ENCODE measurements at regions not wholly inside any gene's neighbourhood (a gene's known extent, or its start where the extent isn't known, plus 50 kb on each side); places are given as distances from the start of the nearest gene placed in this dataset.

DNA sequence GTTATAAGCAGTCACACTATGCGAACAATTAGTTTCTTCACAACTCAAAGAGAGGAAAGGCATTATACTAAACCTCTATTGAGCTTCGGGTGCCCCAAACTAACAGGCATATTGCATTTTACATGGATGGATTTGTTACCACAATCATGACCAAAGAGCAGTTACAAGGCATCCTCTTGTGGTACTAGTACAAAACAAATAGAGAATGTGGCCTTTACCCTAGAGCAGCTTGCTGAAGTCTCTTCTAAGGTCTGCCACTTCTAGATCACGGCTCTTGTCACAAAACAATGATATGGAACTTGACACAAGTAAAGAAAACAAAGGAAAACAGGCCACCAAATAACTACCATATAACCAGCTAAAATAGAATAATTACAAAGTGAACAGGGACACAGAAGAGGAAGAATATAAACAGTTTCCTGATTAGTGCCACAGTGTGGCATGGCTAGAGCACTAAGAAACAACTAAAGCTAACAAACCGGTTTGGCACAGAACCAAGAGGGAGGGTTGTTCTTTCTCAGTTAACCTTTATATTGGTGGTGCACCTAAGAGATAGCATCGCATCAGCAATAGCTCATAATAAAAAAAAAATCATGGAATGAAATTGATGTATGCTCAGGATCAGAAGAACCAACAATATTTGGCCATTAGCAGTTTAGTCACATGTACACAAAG lies 209.7 kb upstream of the ATP2B1 start:
- Mint-ChIP-seq H3K36me3 (no peaks in the 10 kb centered on the region), H3K27me3 (no peaks in the 10 kb centered on the region), H3K9me3 (peaks cover 0 to 1% (median 0%) of the 10 kb centered on the region in 7 donors), H3K4me1 (peaks cover 3 to 6% (median 5%) of the 10 kb centered on the region in 4 donors), H3K27ac (peak overlapping the region; percentile 1 to 78 (median 57)), H3K4me3 (no peak overlapping the region)
- DNase-seq, result no peak
- Histone ChIP-seq H3K27ac (ENCODE audit: insufficient read depth, low read length, poor library complexity, severe bottlenecking) (no peak overlapping the region), H3K4me3 (ENCODE audit: low read depth, low read length) (no peak overlapping the region), H3K36me3 (ENCODE audit: control insufficient read depth, insufficient read depth, low read length) (no peaks in the 10 kb centered on the region), H3K27me3 (ENCODE audit: control insufficient read depth, insufficient read depth, low read length) (no peaks in the 10 kb centered on the region), H3K4me1 (ENCODE audit: control insufficient read depth, insufficient read depth, low read length, poor library complexity, severe bottlenecking) (no peaks in the 10 kb centered on the region), H3K9me3 (ENCODE audit: control insufficient read depth in 2 of 2, low read length in 2 of 2) (no peaks in the 10 kb centered on the region)
- no peak for ATAC-seq (ENCODE audit: low read depth in 2 of 2)

DNA sequence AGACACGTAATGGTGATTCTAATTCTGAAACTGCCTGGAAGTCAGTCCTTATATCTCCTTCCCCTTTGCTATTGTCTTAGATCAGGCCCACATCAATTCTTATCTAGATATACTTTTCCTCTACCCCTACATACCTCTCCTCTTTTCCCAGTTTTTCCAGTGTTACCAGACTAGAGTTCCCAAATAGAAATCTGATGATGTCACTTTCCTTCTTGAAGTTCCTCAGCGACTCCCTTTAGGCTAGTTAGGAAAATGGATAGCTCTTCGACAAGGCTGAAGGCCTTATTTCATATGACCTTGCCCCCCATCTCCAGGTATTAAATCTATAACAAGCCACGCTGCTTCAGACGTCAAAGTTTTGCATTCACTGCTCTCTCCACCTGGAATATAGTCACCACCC lies 201.1 kb upstream of the ATP2B1 start:
- Histone ChIP-seq H3K36me3 (ENCODE audit: control insufficient read depth, insufficient read depth, low read length) (no peaks in the 10 kb centered on the region), H3K4me1 (ENCODE audit: control insufficient read depth, insufficient read depth, low read length, poor library complexity, severe bottlenecking) (no peaks in the 10 kb centered on the region), H3K9me3 (ENCODE audit: control insufficient read depth in 2 of 2, low read length in 2 of 2) (no peaks in the 10 kb centered on the region), H3K27ac (ENCODE audit: insufficient read depth, low read length, poor library complexity, severe bottlenecking) (no peak overlapping the region), H3K27me3 (ENCODE audit: control insufficient read depth, insufficient read depth, low read length) (no peaks in the 10 kb centered on the region), H3K4me3 (ENCODE audit: low read depth, low read length) (no peak overlapping the region)
- Mint-ChIP-seq H3K27me3 (no peaks in the 10 kb centered on the region), H3K4me1 (peaks cover 0 to 6% (median 0%) of the 10 kb centered on the region in 4 donors), H3K36me3 (no peaks in the 10 kb centered on the region), H3K27ac (no peak overlapping the region), H3K4me3 (no peak overlapping the region), H3K9me3 (peaks cover 0 to 10% (median 4%) of the 10 kb centered on the region in 7 donors)
- DNase-seq (no peak), ATAC-seq (ENCODE audit: low read depth in 2 of 2) (no peak)

DNA sequence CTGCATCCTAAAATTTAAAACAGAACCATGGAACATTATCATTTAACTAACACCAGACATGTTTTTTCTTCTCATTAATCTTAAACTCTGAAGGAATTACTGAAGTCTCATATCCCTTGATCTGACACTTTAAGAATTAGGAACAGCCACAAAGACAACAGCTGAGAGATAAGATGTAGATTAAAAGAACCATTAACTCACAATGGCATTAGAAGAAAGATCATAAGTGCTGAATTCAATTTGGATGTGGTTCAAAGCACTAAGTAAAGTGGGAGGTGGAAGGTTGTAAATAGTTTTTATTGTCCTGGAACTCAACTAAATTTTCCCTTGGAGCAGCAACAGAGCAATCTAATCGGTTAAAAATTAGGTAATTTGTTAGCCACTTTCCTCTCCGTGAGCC lies 199.0 kb upstream of the ATP2B1 start:
- Histone ChIP-seq H3K36me3 (ENCODE audit: control insufficient read depth, insufficient read depth, low read length) (no peaks in the 10 kb centered on the region), H3K4me3 (ENCODE audit: low read depth, low read length) (no peak overlapping the region), H3K4me1 (ENCODE audit: control insufficient read depth, insufficient read depth, low read length, poor library complexity, severe bottlenecking) (no peaks in the 10 kb centered on the region), H3K27ac (ENCODE audit: insufficient read depth, low read length, poor library complexity, severe bottlenecking) (no peak overlapping the region), H3K9me3 (ENCODE audit: control insufficient read depth in 2 of 2, low read length in 2 of 2) (no peaks in the 10 kb centered on the region), H3K27me3 (ENCODE audit: control insufficient read depth, insufficient read depth, low read length) (no peaks in the 10 kb centered on the region)
- H3K36me3 Mint-ChIP-seq, result no peaks in the 10 kb centered on the region
- no peak for ATAC-seq (ENCODE audit: low read depth in 2 of 2)
- H3K27me3 Mint-ChIP-seq, result no peaks in the 10 kb centered on the region
- DNase-seq, result no peak
- no peak overlapping the region for H3K4me3 Mint-ChIP-seq
- H3K9me3 Mint-ChIP-seq, result peaks cover 0 to 7% (median 4%) of the 10 kb centered on the region in 7 donors
- peaks cover 0 to 6% (median 0%) of the 10 kb centered on the region in 4 donors for H3K4me1 Mint-ChIP-seq
- H3K27ac Mint-ChIP-seq, result no peak overlapping the region

DNA sequence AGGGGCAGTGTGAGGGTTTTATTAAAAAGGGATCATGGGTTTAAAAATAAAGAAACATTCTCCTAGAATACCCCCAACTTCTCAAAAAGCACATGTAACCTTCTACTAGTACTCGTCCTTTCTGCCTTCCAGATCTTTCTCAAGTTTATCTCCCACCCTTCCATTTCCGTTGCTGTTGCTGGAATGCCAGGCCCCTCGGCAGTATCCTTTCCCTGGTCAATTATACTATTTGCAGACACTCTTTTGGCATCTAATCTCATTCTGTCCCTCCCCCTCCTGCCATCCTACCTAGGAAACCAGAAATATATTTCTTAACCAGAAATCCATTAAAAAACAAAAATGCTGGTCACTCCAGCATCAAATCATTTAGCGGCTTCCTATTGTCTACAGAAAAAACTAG lies 198.2 kb upstream of the ATP2B1 start:
- Histone ChIP-seq H3K27me3 (ENCODE audit: control insufficient read depth, insufficient read depth, low read length) (no peaks in the 10 kb centered on the region), H3K27ac (ENCODE audit: insufficient read depth, low read length, poor library complexity, severe bottlenecking) (no peak overlapping the region), H3K9me3 (ENCODE audit: control insufficient read depth in 2 of 2, low read length in 2 of 2) (no peaks in the 10 kb centered on the region), H3K36me3 (ENCODE audit: control insufficient read depth, insufficient read depth, low read length) (no peaks in the 10 kb centered on the region), H3K4me1 (ENCODE audit: control insufficient read depth, insufficient read depth, low read length, poor library complexity, severe bottlenecking) (no peaks in the 10 kb centered on the region), H3K4me3 (ENCODE audit: low read depth, low read length) (no peak overlapping the region)
- no peak overlapping the region for H3K4me3 Mint-ChIP-seq
- H3K27me3 Mint-ChIP-seq, result no peaks in the 10 kb centered on the region
- H3K27ac Mint-ChIP-seq, result no peak overlapping the region
- H3K36me3 Mint-ChIP-seq, result no peaks in the 10 kb centered on the region
- no peak for ATAC-seq (ENCODE audit: low read depth in 2 of 2)
- DNase-seq, result no peak
- peaks cover 0 to 4% (median 3%) of the 10 kb centered on the region in 7 donors for H3K9me3 Mint-ChIP-seq
- peaks cover 0 to 6% (median 0%) of the 10 kb centered on the region in 4 donors for H3K4me1 Mint-ChIP-seq

DNA sequence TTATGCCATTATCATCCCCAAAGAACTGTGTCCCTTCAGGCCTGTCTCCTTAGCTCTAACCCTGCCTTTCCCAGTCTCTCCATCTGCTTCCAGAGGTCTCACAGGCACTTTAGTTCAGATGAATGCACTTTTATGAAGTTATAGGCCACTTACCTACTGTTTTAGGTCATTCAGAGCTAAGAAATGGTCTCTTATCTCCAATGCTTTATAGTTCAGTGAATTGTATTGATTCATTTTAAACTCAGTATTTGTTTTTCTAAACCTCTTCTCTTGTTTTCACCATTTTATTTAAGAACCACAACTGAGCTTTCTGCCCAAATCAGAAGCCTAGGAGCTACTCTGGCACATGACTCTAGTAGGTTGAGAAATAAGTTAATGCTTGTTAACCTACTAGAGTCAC lies 197.5 kb upstream of the ATP2B1 start:
- ATAC-seq (ENCODE audit: low read depth in 2 of 2), result no peak
- no peak overlapping the region for H3K27ac ChIP-seq (ENCODE audit: insufficient read depth, low read length, poor library complexity, severe bottlenecking)
- no peaks in the 10 kb centered on the region for H3K9me3 ChIP-seq (ENCODE audit: control insufficient read depth in 2 of 2, low read length in 2 of 2)
- Mint-ChIP-seq H3K4me3 (no peak overlapping the region), H3K4me1 (peaks cover 0 to 6% (median 0%) of the 10 kb centered on the region in 4 donors), H3K36me3 (no peaks in the 10 kb centered on the region), H3K9me3 (peaks cover 0 to 5% (median 0%) of the 10 kb centered on the region in 7 donors), H3K27me3 (no peaks in the 10 kb centered on the region), H3K27ac (no peak overlapping the region)
- H3K4me3 ChIP-seq (ENCODE audit: low read depth, low read length), result no peak overlapping the region
- no peaks in the 10 kb centered on the region for H3K4me1 ChIP-seq (ENCODE audit: control insufficient read depth, insufficient read depth, low read length, poor library complexity, severe bottlenecking)
- H3K27me3 ChIP-seq (ENCODE audit: control insufficient read depth, insufficient read depth, low read length), result no peaks in the 10 kb centered on the region
- no peak for DNase-seq
- no peaks in the 10 kb centered on the region for H3K36me3 ChIP-seq (ENCODE audit: control insufficient read depth, insufficient read depth, low read length)

DNA sequence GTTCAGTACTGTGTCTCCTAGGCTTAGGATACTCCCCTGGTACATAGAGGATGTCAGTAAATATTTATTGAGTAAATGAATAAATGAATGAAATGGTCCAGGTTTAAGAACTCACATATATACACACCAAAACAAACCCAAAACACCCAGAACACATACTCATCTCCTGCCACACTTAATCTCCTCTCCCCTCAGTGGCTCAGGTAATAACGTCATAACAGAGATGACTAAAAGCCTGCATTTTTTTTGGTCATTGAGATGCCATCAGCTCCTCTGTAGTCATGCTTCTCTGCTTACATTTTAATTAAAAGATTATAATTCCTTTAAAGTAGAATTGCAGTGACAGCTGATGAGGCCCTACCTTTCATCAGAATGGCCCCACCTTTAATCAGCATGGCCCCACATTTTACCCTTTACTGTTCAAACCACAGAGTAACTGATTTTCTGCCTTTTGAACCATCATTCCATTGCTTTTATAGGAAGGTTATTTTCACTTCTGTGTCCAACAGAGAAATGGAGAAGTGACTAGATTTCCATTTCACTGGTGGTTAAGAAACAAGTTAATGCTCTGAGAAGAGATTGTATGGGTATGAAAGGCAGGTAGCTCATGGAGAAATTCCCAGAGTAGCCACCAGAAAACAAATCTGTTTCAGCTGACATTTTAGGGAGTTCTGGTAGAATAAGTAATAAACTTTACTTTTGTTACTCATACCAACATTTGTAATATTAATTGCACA lies 193.4 kb upstream of the ATP2B1 start:
- peaks cover 0 to 1% (median 0%) of the 10 kb centered on the region in 7 donors for H3K9me3 Mint-ChIP-seq
- H3K4me3 ChIP-seq (ENCODE audit: low read depth, low read length), result no peak overlapping the region
- H3K36me3 Mint-ChIP-seq, result no peaks in the 10 kb centered on the region
- H3K27ac ChIP-seq (ENCODE audit: insufficient read depth, low read length, poor library complexity, severe bottlenecking), result no peak overlapping the region
- H3K27me3 Mint-ChIP-seq, result no peaks in the 10 kb centered on the region
- no peak for ATAC-seq (ENCODE audit: low read depth in 2 of 2)
- no peaks in the 10 kb centered on the region for H3K27me3 ChIP-seq (ENCODE audit: control insufficient read depth, insufficient read depth, low read length)
- H3K36me3 ChIP-seq (ENCODE audit: control insufficient read depth, insufficient read depth, low read length), result no peaks in the 10 kb centered on the region
- no peak overlapping the region for H3K27ac Mint-ChIP-seq
- no peak overlapping the region for H3K4me3 Mint-ChIP-seq
- H3K4me1 ChIP-seq (ENCODE audit: control insufficient read depth, insufficient read depth, low read length, poor library complexity, severe bottlenecking), result no peaks in the 10 kb centered on the region
- no peak for DNase-seq
- H3K4me1 Mint-ChIP-seq, result no peaks in the 10 kb centered on the region
- no peaks in the 10 kb centered on the region for H3K9me3 ChIP-seq (ENCODE audit: control insufficient read depth in 2 of 2, low read length in 2 of 2)

DNA sequence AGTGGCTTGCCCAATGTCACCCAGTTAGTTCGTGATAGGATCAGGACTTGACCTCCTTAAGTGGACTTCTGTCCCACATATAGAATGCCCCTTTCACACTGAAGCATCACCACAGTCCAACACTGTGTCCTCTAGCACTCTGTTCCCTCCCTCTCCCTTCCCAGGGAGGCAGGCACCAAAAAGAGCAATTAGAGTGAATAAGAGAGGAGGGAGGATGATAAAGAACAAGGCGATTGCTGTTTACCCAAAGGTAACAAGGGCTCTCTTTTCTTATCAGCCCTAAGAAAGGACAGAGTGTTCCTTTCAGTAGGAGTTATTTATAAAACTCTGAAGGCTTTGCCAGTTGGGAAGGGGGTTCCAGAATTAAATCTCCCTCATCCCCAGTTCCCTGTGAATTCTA lies 192.7 kb upstream of the ATP2B1 start:
- no peaks in the 10 kb centered on the region for H3K27me3 Mint-ChIP-seq

More for the DNA sequence above, 192.7 kb upstream of the ATP2B1 start:
- Mint-ChIP-seq H3K27ac (no peak overlapping the region), H3K36me3 (no peaks in the 10 kb centered on the region), H3K9me3 (peaks cover 0 to 2% (median 0%) of the 10 kb centered on the region in 7 donors), H3K4me3 (no peak overlapping the region), H3K4me1 (peaks cover 0 to 5% (median under 1%) of the 10 kb centered on the region in 4 donors)
- Histone ChIP-seq H3K27me3 (ENCODE audit: control insufficient read depth, insufficient read depth, low read length) (no peaks in the 10 kb centered on the region), H3K36me3 (ENCODE audit: control insufficient read depth, insufficient read depth, low read length) (no peaks in the 10 kb centered on the region), H3K9me3 (ENCODE audit: control insufficient read depth in 2 of 2, low read length in 2 of 2) (no peaks in the 10 kb centered on the region), H3K27ac (ENCODE audit: insufficient read depth, low read length, poor library complexity, severe bottlenecking) (no peak overlapping the region), H3K4me3 (ENCODE audit: low read depth, low read length) (no peak overlapping the region), H3K4me1 (ENCODE audit: control insufficient read depth, insufficient read depth, low read length, poor library complexity, severe bottlenecking) (no peaks in the 10 kb centered on the region)
- ATAC-seq (ENCODE audit: low read depth in 2 of 2) (no peak), DNase-seq (no peak)

All from CD4-positive, CD25-positive, alpha-beta regulatory T cell (primary cell).